ENCODE measurements at regions not wholly inside any gene's neighbourhood (a gene's known extent, or its start where the extent isn't known, plus 50 kb on each side); places are given as distances from the start of the nearest gene placed in this dataset.

GRCh38 chr5:35304291-35304690, 74.0 kb upstream of the PRLR start (continued):
- TF ChIP-seq ZBTB33 (IDR thresholded peaks at IDR 0.05; ENCODE audit: extremely low read depth, insufficient replicate concordance, low read length): no peak
- TF ChIP-seq FOSL1 (IDR thresholded peaks at IDR 0.05; ENCODE audit: low read depth): no peak
- TF ChIP-seq TCF7L2 (IDR thresholded peaks at IDR 0.05; ENCODE audit: borderline replicate concordance, extremely low read depth, insufficient read depth, insufficient read length): no peak
- no peak for TF ChIP-seq SRF (IDR thresholded peaks at IDR 0.05; ENCODE audit: low read depth)
- no peak for TF ChIP-seq SIN3A (IDR thresholded peaks at IDR 0.05; ENCODE audit: low read depth)
- no peak for TF ChIP-seq EZH2phosphoT487 (IDR thresholded peaks at IDR 0.05; ENCODE audit: borderline replicate concordance)
- no peak for TF ChIP-seq JUND (IDR thresholded peaks at IDR 0.05)
- no peak for TF ChIP-seq RAD21 (IDR thresholded peaks at IDR 0.05; ENCODE audit: low read depth)
- TF ChIP-seq ZFX (IDR thresholded peaks at IDR 0.05): no peak
- no peak for TF ChIP-seq MAX (IDR thresholded peaks at IDR 0.05)

GRCh38 chr5:35303152-35303551, 72.9 kb upstream of the PRLR start:
- Histone ChIP-seq H3K27ac (ENCODE audit: low read depth, low read length) (no peak overlapping the region), H3K4me1 (ENCODE audit: control insufficient read depth in 1 of 2, insufficient read depth in 2 of 2, low read length in 2 of 2) (no peaks in the 10 kb centered on the region), H3K9ac (ENCODE audit: low read length) (no peak overlapping the region), H3K4me2 (ENCODE audit: low read length) (no peak overlapping the region), H3K79me2 (ENCODE audit: insufficient read depth, low read length) (no peaks in the 10 kb centered on the region), H3K9me2 (ENCODE audit: insufficient read depth) (no peaks in the 10 kb centered on the region), H2AFZ (ENCODE audit: low read depth, low read length, poor library complexity, severe bottlenecking) (no peak overlapping the region), H3K27me3 (ENCODE audit: insufficient read depth, low read length) (no peaks in the 10 kb centered on the region; the same call in 1 of the 2 replicates), H3K9me3 (ENCODE audit: control insufficient read depth in 1 of 2, insufficient read depth in 1 of 2, low read depth in 1 of 2, low read length in 2 of 2) (no peaks in the 10 kb centered on the region), H3K36me3 (ENCODE audit: control insufficient read depth in 1 of 2, insufficient read depth in 2 of 2, low read length in 2 of 2) (no peaks in the 10 kb centered on the region), H3K4me3 (replicated peaks in 1 of 2; ENCODE audit: low read depth in 1 of 2, low read length in 2 of 2) (no peak overlapping the region), H4K20me1 (ENCODE audit: insufficient read depth) (no peaks in the 10 kb centered on the region)
- intact Hi-C loops (cut with micrococcal nuclease): no loop called here
- POLR2A ChIA-PET: no interaction called here
- CTCF ChIA-PET: no interaction called here
- BruUV-seq (replicated peaks): no TSS peak
- TF ChIP-seq ZNF274 (IDR thresholded peaks at IDR 0.05; ENCODE audit: low read depth, low read length) (no peak), RAD21 (IDR thresholded peaks at IDR 0.05; ENCODE audit: low read depth) (no peak), EGR1 (IDR thresholded peaks at IDR 0.05; ENCODE audit: low read depth) (no peak), POLR2A (IDR thresholded peaks at IDR 0.05; ENCODE audit: borderline replicate concordance, extremely low read depth, insufficient read depth, insufficient read length) (no peak), EZH2phosphoT487 (IDR thresholded peaks at IDR 0.05; ENCODE audit: borderline replicate concordance) (no peak), REST (IDR thresholded peaks at IDR 0.05; ENCODE audit: low read depth) (no peak), JUND (IDR thresholded peaks at IDR 0.05) (no peak), FOSL1 (IDR thresholded peaks at IDR 0.05; ENCODE audit: low read depth) (no peak), MAX (IDR thresholded peaks at IDR 0.05) (no peak), CTCF (IDR thresholded peaks at IDR 0.05 in 2 of 3, conservative IDR thresholded peaks at IDR 0.05 in 1 of 3; ENCODE audit: borderline replicate concordance in 1 of 3, insufficient read depth in 1 of 3, low read depth in 2 of 3, low read length in 2 of 3) (no peak), SRF (IDR thresholded peaks at IDR 0.05; ENCODE audit: low read depth) (no peak), SP1 (IDR thresholded peaks at IDR 0.05; ENCODE audit: low read depth) (no peak), YY1 (IDR thresholded peaks at IDR 0.05; ENCODE audit: extremely low read depth, insufficient replicate concordance, low read depth, low read length) (no peak)
- no peak for DNase-seq (ENCODE audit: low read depth, low spot score)
- ATAC-seq: no peak
- RAD21 ChIA-PET (ENCODE audit: low non-redundant PET in 1 of 2, low total read pairs in 2 of 2, uncharacterized antibody in 2 of 2, unreplicated experiment in 2 of 2): no interaction called here

All from HCT116 (cell line).